Peyer's patch (tissue), 4 donors: ENCODE measurements at regions not wholly inside any gene's neighbourhood (a gene's known extent, or its start where the extent isn't known, plus 50 kb on each side); places are given as distances from the start of the nearest gene placed in this dataset.

Experiments
- POLR2A ChIP-seq, 2 donors: fragments of 450-650 bp; IDR thresholded peaks; one replicate each; pipeline ENCODE4 v1.5.1; 2017; ENCODE audit warnings: antibody characterized with exemption in 2 of 2, mild to moderate bottlenecking in 2 of 2, moderate library complexity in 2 of 2
- TF ChIP-seq, protein P1 (sequence below), 6 experiments: fragments of 450-650 bp in 4 of 6; fragments of 200-600 bp in 2 of 6; sonication (generic) in 1 of 6; IDR thresholded peaks; one replicate each; pipeline ENCODE4 v1.5.1; 2017 to 2019; ENCODE audit warnings: antibody characterized with exemption in 6 of 6, mild to moderate bottlenecking in 3 of 6, moderate library complexity in 1 of 6

DNA sequence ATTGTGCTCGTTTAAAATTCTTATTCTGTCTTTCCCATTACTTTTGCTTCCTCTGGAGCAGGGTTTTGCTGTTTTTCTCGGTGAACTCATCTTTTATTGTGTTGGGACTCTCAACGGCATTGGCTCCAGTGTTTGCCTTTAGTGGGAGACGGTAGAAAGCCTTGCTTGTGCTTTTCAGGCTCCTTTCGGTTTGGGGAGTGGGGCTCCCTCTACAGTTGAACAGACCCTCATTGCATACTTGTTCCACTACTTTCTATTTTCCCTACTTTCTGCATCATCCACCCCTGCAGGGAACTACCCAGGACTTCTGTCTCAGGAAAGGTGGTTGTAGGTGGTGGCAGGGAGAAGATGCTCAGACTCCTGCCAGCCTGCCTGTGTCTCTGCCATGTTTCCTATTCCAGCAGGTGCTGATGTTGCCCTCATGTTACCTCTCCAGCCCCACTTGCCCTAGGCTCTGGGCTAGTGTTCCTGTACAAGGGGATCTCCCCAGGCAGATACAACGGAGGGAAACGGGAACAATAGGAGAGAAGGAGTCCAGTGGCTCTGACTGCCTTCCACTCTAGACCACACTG lies 68.5 kb upstream of the ZBTB18 start:
- TF ChIP-seq POLR2A (IDR thresholded peaks at IDR 0.05) = no peak
- TF ChIP-seq, protein P1, sequence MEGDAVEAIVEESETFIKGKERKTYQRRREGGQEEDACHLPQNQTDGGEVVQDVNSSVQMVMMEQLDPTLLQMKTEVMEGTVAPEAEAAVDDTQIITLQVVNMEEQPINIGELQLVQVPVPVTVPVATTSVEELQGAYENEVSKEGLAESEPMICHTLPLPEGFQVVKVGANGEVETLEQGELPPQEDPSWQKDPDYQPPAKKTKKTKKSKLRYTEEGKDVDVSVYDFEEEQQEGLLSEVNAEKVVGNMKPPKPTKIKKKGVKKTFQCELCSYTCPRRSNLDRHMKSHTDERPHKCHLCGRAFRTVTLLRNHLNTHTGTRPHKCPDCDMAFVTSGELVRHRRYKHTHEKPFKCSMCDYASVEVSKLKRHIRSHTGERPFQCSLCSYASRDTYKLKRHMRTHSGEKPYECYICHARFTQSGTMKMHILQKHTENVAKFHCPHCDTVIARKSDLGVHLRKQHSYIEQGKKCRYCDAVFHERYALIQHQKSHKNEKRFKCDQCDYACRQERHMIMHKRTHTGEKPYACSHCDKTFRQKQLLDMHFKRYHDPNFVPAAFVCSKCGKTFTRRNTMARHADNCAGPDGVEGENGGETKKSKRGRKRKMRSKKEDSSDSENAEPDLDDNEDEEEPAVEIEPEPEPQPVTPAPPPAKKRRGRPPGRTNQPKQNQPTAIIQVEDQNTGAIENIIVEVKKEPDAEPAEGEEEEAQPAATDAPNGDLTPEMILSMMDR (IDR thresholded peaks at IDR 0.05) = no peak
